GM10248 (cell line): ENCODE measurements at regions not wholly inside any gene's neighbourhood (a gene's known extent, or its start where the extent isn't known, plus 50 kb on each side); places are given as distances from the start of the nearest gene placed in this dataset.
"Not testable (repeated sequence)": the region's sequence is repeated elsewhere in the genome, so short reads cannot be mapped to it uniquely, and the experiment has no call there.

Experiments
- CTCF ChIA-PET: fragments of 300-600 bp; sonication (Branson Sonifier 250); formaldehyde crosslinking; extraction: SDS; loops from one replicate; lab custom pipeline; 2021; ENCODE audit warnings: antibody characterized with exemption; lab: Yijun Ruan, JAX
- POLR2A ChIA-PET: fragments of 350-650 bp; sonication (Branson Sonifier 250); formaldehyde crosslinking; extraction: SDS; loops from one replicate; lab custom pipeline; 2020; ENCODE audit warnings: antibody characterized with exemption; lab: Yijun Ruan, JAX
- DNase-seq: peaks from one replicate; pipeline ENCODE4 v3.0.0; 2012; ENCODE audit errors: extremely low spot score
- TF ChIP-seq, protein P1 (sequence below): IDR thresholded peaks from 2 replicates; pipeline ENCODE4 v1.5.1; 2012; ENCODE audit warnings: mild to moderate bottlenecking, low read depth; ENCODE audit errors: extremely low read depth, missing control alignments, control extremely low read depth

DNA sequence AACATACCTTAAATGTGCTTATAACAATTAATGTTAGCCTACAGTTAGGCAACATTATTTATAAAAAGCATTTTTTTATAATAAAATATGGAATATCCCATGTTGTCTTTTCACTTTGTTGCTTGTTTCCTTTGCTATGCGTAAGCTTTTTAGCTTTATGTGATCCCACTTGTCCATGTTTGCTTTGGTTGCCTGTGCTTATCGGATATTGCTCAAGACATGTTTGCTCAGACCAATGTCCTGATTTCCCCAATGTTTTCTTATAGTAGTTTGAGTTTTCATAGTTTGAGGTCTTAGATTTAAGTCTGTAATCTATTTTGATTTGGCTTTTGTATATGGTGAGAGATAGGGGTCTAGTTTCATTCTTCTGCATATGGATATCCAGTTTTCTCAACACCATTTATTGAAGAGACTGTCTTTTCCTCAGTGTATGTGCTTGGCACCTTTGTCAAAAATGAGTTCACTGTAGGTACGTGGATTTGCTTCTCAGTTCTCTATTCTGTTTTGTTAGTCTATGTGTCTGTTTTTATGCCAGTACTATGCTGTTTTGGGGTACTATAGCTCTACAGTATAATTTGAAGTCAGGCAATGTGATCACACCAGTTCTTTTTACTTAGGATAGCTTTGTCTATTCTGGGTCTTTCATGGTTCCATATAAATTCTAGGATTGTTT, 592.7 kb upstream of the SEMA6D start:
- TF ChIP-seq, protein P1, sequence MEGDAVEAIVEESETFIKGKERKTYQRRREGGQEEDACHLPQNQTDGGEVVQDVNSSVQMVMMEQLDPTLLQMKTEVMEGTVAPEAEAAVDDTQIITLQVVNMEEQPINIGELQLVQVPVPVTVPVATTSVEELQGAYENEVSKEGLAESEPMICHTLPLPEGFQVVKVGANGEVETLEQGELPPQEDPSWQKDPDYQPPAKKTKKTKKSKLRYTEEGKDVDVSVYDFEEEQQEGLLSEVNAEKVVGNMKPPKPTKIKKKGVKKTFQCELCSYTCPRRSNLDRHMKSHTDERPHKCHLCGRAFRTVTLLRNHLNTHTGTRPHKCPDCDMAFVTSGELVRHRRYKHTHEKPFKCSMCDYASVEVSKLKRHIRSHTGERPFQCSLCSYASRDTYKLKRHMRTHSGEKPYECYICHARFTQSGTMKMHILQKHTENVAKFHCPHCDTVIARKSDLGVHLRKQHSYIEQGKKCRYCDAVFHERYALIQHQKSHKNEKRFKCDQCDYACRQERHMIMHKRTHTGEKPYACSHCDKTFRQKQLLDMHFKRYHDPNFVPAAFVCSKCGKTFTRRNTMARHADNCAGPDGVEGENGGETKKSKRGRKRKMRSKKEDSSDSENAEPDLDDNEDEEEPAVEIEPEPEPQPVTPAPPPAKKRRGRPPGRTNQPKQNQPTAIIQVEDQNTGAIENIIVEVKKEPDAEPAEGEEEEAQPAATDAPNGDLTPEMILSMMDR = no peak
- ChIA-PET POLR2A (no interaction called here), CTCF (interaction anchor here (1.1 kb wide), 1 partner anchor 11 kb away, joined by 3 read pairs; no protein-coding TSS in a partner anchor)
- DNase-seq = no peak

DNA sequence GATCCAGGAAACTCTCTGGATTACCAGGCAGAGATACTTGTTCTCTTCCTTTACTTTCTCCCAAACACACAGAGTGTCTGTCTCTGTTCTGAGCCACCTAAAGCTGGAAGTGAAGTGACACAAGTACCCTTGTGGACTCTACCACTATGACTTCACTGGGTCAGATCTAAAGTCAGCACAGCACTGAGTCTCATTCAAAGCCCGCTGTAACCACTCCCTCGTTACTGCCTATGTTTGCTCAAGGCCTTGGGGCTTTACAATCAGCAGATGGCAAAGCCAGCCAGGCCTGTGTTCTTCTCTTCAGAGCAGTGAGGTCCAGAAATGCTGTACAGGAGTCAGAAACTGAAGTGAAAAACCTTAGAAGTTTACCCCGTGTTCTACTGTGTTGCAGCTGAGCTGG, 588.3 kb upstream of the SEMA6D start:
- DNase-seq = no peak
- CTCF ChIA-PET = no interaction called here
- TF ChIP-seq, protein P1 = no peak
- POLR2A ChIA-PET = no interaction called here

DNA sequence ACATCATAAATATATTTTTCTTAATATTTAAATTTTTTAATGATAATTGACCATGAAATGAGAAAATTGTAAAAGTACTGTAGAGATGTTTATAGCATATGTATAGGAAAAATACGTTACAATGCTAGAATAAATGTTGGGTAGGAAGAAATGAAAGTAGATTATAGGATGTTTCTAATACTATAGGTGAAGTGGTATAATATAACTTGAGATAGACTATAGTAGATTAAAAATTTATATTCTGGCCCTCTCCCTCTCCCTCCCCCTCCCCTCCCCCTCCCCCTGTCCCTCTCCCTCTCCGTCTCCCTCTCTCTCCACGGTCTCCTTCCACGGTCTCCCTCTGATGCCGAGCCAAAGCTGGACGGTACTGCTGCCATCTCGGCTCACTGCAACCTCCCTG, 585.9 kb upstream of the SEMA6D start:
- DNase-seq, CTCF ChIA-PET, POLR2A ChIA-PET: not testable (repeated sequence)

DNA sequence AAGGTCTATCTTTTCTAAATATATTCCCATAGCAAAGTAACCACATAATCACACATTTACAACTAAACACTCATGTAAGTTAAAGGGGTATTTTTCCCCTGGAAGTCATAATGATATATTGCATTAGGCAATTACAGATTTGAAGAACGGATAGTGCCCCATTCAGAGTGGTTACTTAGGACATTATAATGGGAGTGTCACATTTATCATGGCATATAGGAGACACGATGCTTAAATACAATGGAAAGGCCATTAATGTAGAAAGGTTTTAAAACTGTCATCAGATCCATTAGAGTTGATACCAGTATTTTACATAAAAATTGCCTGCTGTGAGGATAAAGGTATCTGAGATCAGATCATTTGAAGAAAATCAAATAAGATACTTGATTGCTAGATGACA, 582.0 kb upstream of the SEMA6D start:
- TF ChIP-seq, protein P1 = no peak
- ChIA-PET CTCF (no interaction called here), POLR2A (no interaction called here)
- DNase-seq = no peak

DNA sequence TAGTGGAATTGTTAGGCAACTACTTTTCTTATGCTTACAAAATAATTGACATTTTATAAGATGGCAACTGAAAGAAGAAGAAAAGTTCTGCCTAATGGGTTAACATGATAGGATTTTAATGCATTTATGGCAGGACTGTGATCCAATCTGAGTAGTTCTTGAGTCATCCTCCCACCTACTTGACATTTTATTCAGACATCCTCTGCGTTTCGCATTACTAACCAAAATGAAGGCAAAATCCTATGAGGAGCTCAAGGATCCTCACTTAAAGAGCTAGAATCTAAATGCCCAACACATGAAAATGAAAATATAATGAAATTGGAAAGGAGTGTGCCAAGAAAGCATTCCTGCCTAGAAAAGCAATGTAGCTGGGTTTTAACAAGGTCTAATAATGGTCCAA, 581.1 kb upstream of the SEMA6D start:
- no peak for DNase-seq
- CTCF ChIA-PET = no interaction called here
- TF ChIP-seq, protein P1 = no peak
- POLR2A ChIA-PET = no interaction called here

DNA sequence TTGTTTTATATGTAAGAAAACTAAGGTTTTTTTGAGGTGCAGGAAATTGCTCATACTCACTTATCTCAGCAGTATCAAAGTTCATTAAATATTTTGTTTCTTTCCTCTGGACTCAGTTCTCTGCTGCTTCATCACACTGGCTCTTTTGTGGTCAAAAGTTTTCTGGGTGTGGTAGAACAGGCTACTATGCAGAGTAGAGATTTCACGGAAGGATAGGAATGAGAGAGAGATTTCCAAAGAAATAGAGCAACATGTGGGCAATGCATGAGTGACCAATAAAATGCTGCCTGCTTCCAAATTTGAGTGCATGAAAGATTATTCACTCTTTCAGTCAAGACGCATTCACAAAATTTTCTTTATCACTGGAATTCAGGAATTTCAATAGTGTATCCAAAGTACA, 577.3 kb upstream of the SEMA6D start:
- POLR2A ChIA-PET = no interaction called here
- CTCF ChIA-PET = no interaction called here
- TF ChIP-seq, protein P1 = no peak
- no peak for DNase-seq

DNA sequence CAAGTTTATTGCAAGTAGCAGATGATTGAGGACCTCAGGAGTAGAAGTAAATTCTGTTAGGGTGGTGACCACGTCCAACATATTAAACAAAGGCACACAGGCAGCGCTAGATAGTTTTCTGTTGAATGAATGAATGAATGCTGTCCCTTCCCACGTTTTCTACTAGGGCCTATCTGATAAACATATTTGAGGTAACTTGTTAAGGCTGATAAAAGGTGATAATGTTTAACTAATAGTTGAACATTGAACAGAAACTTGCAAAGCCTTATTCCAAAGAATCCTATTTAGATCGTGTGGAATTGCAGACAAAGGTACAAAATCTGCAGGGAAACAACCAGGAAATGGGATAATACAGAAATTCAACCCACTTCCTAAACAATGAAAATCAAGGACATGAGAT, 559.5 kb upstream of the SEMA6D start:
- DNase-seq = no peak
- CTCF ChIA-PET = no interaction called here
- POLR2A ChIA-PET = no interaction called here
- TF ChIP-seq, protein P1 = no peak
